ENCODE measurements at regions not wholly inside any gene's neighbourhood (a gene's known extent, or its start where the extent isn't known, plus 50 kb on each side); places are given as distances from the start of the nearest gene placed in this dataset.

DNA sequence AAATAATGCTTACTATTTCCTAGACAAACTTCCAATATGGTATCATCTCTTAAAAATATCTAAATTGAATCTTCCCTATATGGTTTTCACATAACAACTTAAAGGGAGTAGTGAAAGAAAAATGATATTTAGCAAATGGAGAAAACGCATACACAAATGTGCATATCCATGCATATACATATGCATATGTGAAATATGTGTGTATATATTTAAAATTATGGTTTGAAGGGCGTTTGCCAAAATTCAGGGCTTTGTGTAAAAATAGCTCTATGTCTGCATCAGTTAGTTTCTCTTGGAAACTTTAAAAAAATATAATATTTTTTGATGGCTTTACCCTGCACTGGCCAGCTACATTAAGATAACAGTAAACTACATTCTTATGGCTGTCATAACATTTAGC is 986.7 kb downstream of the BCL11A start:
- Mint-ChIP-seq H3K27me3 (no peaks in the 10 kb centered on the region), H3K4me3 (no peak overlapping the region), H3K36me3 (no peaks in the 10 kb centered on the region), H3K27ac (no peak overlapping the region), H3K4me1 (no peaks in the 10 kb centered on the region), H3K9me3 (no peaks in the 10 kb centered on the region)

DNA sequence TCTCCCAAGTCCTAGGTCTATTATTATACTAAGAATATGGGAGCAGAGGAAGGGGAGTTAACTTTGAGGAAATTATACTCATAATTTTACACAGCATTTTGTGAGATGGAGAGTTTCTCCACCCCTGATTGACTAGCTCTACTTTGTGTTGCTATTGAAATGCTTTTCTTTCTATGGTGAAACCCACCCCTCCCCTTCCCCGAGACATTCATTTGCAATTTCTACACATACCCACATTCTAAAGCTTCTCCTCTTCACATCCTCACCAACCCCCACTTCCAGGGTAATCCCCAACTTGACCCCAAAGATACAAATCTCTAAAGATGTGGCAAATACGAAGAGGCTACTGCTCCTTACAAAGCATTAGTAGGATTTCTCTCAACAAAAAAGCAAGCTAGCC is 992.2 kb downstream of the BCL11A start:
- H3K4me3 Mint-ChIP-seq: no peak overlapping the region
- no peak overlapping the region for H3K27ac Mint-ChIP-seq
- no peaks in the 10 kb centered on the region for H3K4me1 Mint-ChIP-seq
- peaks cover 3% of the 10 kb centered on the region for H3K9me3 Mint-ChIP-seq
- no peaks in the 10 kb centered on the region for H3K27me3 Mint-ChIP-seq
- no peaks in the 10 kb centered on the region for H3K36me3 Mint-ChIP-seq

DNA sequence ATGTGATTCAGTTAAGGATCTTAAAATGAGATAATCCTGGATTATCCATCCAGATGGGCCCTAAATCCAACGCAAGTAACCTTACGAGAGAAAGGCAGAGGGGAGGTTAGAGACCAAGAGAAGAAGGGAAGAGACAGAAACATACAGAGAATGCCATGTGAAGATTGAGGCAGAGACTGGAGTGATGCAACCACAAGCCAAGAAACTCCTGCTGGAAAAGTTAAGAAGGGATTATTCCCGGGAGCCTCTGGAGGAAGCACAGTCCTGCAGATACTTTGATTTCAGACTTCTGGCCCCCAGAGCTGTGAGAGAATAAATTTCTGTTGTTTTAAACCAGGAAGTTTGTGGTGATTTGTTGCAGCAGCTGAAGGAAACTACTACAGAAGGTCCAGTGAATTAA is 992.7 kb downstream of the BCL11A start:
- Mint-ChIP-seq H3K27ac (no peak overlapping the region), H3K9me3 (peaks cover 3% of the 10 kb centered on the region)

DNA sequence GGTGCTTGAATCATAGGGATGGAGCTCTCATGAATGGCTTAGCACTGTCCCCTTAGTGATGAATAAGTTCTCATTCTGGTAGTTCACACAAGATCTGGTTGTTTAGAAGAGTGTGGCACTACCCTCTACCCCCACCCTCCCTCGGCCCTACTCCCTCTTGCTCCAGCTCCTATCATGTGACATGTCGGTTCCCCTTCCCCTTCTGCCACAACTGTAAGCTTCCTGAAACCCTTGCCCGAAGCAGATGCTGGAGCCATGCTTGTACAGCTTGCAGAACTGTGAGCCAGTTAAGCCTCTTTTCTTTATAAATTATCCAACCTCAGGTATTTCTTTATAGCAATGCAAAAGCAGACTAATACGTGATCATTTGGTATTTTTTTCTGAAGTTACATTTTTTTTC is 1012.6 kb downstream of the BCL11A start:
- Mint-ChIP-seq H3K4me1 (no peaks in the 10 kb centered on the region), H3K9me3 (no peaks in the 10 kb centered on the region), H3K27me3 (no peaks in the 10 kb centered on the region), H3K27ac (no peak overlapping the region), H3K4me3 (no peak overlapping the region), H3K36me3 (no peaks in the 10 kb centered on the region)

More for the DNA sequence above, 992.7 kb downstream of the BCL11A start:
- Mint-ChIP-seq H3K4me3 (no peak overlapping the region), H3K27me3 (no peaks in the 10 kb centered on the region), H3K36me3 (no peaks in the 10 kb centered on the region), H3K4me1 (no peaks in the 10 kb centered on the region)

DNA sequence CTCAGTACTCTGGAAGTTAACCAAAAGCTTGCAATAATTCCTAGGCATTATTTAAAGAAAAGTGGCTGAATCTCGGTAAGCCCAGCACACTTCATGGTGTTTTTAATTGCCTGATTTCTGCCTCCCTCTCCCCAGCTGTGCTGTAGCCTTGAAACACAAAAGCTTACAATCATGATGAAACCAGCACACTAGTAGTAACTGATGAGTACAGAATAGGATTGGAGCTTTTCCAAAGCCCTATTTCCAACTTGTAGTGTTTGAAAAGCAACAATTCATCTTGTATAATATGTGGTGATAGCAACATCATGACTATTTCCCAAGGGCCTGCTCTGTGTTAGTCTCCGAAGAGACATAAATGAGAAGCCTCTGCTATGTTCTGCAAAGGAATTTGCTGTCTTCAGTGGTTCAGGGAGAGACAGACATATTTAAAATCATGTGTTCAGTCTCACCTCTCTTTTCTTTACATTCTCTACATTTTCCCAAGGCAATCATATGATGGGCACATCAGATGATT is 1015.0 kb downstream of the BCL11A start:
- H3K4me1 Mint-ChIP-seq: no peaks in the 10 kb centered on the region
- no peaks in the 10 kb centered on the region for H3K27me3 Mint-ChIP-seq
- H3K4me3 Mint-ChIP-seq: no peak overlapping the region
- H3K27ac Mint-ChIP-seq: no peak overlapping the region
- H3K9me3 Mint-ChIP-seq: no peaks in the 10 kb centered on the region
- H3K36me3 Mint-ChIP-seq: no peaks in the 10 kb centered on the region

DNA sequence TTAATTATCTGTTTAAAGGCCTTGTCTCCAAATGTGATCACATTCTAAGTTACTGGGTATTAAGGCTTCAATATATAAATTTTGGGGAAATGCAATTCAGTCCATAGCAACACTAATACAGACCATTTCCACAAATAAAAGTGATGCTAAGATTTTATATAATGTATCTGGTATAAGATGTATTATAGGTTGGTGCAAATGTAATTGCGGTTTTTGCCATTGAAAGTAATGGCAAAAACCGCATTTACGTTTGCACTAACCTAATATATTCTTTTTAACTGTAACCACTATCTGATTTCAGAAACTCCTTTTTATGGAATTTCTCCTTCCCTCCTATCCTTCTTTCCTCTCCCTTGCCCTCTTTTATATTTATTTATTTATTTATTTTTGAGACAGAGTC is 1020.6 kb downstream of the BCL11A start:
- Mint-ChIP-seq H3K27ac (no peak overlapping the region), H3K9me3 (peaks cover 4% of the 10 kb centered on the region), H3K4me3 (no peak overlapping the region), H3K27me3 (no peaks in the 10 kb centered on the region), H3K4me1 (no peaks in the 10 kb centered on the region), H3K36me3 (no peaks in the 10 kb centered on the region)

DNA sequence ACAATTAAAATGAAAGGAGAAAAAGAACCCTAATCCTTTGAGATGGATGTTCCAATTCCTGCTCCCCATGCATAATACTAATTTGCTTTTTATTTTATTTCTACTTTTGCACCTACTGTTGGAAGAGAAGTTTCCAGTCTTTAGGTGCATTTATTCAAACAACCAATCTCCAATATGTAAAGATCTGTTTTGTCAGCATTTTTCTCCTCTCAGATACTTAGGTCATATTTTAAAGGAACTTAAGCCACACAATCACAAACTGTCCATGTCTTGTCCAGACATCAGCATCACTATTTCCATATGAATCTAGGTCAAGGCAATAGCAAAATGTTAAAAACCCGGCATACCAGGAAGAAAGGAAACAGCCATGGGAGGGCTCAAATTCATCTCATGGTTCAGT is 1023.2 kb downstream of the BCL11A start:
- H3K27me3 Mint-ChIP-seq: no peaks in the 10 kb centered on the region
- no peak overlapping the region for H3K27ac Mint-ChIP-seq
- H3K9me3 Mint-ChIP-seq: peaks cover 14% of the 10 kb centered on the region
- no peak overlapping the region for H3K4me3 Mint-ChIP-seq
- no peaks in the 10 kb centered on the region for H3K4me1 Mint-ChIP-seq
- no peaks in the 10 kb centered on the region for H3K36me3 Mint-ChIP-seq

DNA sequence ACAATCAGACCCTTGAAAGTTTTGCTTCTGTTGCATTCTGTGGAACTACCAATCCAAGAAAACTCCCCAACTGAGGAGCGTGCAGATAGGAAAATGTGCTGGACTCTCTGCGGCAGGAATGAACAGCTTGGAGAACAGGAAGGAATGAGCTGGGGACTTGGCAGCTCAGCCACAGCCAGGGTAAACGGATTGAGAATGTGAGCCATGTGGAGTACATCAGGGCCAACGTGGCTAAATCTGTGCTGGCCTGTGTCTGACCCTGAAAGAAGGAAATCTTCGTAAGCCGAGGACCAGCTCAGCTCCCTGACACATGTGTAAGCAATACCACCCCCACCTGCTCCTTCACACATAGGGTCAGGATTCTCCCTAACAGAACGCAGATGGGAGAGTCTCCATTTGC is 1023.7 kb downstream of the BCL11A start:
- Mint-ChIP-seq H3K4me1 (no peaks in the 10 kb centered on the region), H3K27ac (no peak overlapping the region), H3K9me3 (peaks cover 14% of the 10 kb centered on the region), H3K36me3 (no peaks in the 10 kb centered on the region), H3K4me3 (no peak overlapping the region), H3K27me3 (no peaks in the 10 kb centered on the region)

DNA sequence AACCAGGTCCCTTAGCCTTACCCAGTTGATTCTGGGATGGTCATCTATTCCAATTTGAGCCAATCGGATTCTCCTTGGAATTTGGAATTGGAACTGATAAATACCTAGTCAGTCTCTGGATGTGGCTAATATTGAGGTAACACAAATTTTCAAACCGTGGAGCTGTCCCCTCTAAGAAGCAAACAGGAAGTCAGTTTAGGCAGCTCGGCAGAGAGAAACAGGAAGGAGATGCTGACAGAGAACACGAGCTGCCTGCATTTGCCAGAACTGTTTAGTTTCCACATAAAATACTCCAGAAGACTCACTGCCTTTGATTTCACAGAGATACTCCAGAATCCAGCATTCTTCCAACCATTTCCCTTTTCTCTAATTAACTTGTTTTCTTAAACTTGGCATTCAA is 1024.9 kb downstream of the BCL11A start:
- Mint-ChIP-seq H3K9me3 (peaks cover 14% of the 10 kb centered on the region), H3K27ac (no peak overlapping the region), H3K36me3 (no peaks in the 10 kb centered on the region), H3K4me3 (no peak overlapping the region), H3K4me1 (no peaks in the 10 kb centered on the region), H3K27me3 (no peaks in the 10 kb centered on the region)

DNA sequence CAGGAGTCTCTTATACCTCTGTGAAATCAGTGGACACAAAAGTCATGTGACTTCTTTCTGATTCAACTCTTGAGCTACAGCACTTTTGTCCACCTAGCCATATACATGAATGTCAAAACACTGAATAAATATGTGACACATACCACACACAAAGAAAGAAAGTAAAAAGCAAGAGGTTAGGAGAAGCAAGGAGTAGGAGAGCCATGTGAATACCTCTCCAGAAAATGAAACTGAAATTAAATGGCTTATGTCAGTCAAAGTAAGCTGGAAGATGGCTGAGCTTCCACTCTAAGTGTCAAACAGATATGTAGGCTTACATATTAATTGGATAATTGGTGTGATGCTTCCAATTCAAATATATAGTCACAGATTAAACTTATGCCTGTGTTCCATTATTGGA is 1050.5 kb downstream of the BCL11A start:
- peaks cover 2% of the 10 kb centered on the region for H3K27me3 Mint-ChIP-seq
- no peak overlapping the region for H3K27ac Mint-ChIP-seq
- H3K4me1 Mint-ChIP-seq: no peaks in the 10 kb centered on the region
- no peak overlapping the region for H3K4me3 Mint-ChIP-seq
- H3K36me3 Mint-ChIP-seq: peaks cover 2% of the 10 kb centered on the region
- H3K9me3 Mint-ChIP-seq: peaks cover 2% of the 10 kb centered on the region

DNA sequence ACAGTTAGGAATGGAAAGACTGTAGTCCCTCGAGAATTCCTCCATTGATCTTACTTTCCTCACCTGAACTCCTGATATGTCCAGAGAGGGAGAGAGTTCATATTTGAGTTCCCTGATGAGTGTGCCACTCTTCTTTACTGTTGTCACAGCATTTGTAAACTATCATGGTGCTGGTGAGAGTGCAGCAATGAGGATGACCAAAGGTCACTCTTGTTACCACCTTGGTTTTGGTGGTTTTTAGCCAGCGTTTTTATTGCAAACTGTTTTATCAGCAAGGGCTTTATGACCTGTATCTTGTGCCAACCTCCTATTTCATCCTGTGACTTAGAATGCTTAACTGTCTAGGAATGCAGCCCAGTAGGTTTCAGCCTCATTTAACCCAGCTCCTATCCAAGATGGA is 1062.5 kb downstream of the BCL11A start:
- Mint-ChIP-seq H3K36me3 (no peaks in the 10 kb centered on the region), H3K9me3 (peaks cover 13% of the 10 kb centered on the region), H3K4me1 (no peaks in the 10 kb centered on the region), H3K27ac (no peak overlapping the region), H3K4me3 (no peak overlapping the region), H3K27me3 (no peaks in the 10 kb centered on the region)

DNA sequence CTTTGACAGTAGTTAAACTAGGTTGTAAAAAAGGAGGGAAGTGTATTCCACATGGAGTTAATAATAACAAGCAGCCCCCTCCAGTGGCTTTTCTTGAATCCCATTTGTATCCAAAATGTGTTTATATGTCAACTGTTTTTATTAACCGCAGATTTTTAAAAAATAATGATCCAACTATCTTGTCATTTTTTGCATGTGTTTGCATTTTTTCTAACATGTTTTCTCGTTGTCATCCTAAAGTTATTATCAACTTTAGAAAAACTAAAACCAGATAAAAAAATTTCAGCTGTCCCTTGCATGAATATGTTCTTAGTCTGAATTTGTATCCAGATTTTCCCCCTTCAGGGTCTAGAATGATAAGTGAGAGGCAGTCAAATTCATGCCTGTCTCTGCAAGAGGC is 1063.3 kb downstream of the BCL11A start:
- H3K27ac Mint-ChIP-seq: no peak overlapping the region
- no peak overlapping the region for H3K4me3 Mint-ChIP-seq
- H3K9me3 Mint-ChIP-seq: peaks cover 5% of the 10 kb centered on the region
- H3K4me1 Mint-ChIP-seq: no peaks in the 10 kb centered on the region
- H3K36me3 Mint-ChIP-seq: no peaks in the 10 kb centered on the region
- no peaks in the 10 kb centered on the region for H3K27me3 Mint-ChIP-seq

DNA sequence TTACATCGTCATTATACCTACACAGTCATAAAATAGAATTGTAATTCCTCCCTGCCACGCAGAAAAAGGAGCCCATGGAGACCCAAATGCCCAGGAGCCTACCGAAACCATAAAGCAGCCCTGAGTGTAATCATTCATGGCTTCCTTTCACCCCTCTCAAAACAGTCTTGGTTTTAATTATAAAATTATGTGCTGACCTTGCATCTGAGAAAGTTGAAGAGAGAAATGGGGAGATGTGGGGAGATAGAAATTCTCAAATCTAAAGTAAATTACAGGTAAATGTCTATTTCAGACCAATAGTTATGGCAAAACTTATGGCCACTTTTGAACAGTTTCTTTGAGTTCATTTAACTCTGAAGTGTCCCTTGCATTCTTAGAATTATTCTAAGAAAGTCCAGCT is 1068.8 kb downstream of the BCL11A start:
- Mint-ChIP-seq H3K9me3 (no peaks in the 10 kb centered on the region), H3K4me3 (no peak overlapping the region), H3K27ac (no peak overlapping the region), H3K27me3 (no peaks in the 10 kb centered on the region), H3K36me3 (no peaks in the 10 kb centered on the region), H3K4me1 (no peaks in the 10 kb centered on the region)

DNA sequence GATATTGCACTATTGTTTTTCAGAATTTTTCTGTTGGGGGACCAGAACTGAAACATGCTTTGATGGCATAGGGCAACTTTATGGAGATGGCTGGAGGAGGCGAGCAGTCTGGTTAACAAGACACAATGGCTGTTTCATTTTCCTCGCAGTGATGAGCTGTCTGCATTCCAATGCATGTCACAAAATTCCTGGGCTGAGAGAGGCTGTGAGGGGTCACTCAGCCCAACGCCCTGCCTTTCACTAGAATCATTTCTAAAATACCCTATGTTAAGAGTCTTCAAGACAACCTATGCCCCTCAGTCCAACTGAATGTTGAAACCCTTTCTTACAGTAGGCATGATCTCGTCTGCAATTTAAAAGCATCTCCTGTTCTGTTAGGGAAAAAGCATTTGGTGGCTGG is 1090.0 kb downstream of the BCL11A start:
- Mint-ChIP-seq H3K27me3 (peaks cover 4% of the 10 kb centered on the region), H3K27ac (no peak overlapping the region), H3K36me3 (no peaks in the 10 kb centered on the region), H3K4me1 (no peaks in the 10 kb centered on the region), H3K4me3 (no peak overlapping the region), H3K9me3 (no peaks in the 10 kb centered on the region)

DNA sequence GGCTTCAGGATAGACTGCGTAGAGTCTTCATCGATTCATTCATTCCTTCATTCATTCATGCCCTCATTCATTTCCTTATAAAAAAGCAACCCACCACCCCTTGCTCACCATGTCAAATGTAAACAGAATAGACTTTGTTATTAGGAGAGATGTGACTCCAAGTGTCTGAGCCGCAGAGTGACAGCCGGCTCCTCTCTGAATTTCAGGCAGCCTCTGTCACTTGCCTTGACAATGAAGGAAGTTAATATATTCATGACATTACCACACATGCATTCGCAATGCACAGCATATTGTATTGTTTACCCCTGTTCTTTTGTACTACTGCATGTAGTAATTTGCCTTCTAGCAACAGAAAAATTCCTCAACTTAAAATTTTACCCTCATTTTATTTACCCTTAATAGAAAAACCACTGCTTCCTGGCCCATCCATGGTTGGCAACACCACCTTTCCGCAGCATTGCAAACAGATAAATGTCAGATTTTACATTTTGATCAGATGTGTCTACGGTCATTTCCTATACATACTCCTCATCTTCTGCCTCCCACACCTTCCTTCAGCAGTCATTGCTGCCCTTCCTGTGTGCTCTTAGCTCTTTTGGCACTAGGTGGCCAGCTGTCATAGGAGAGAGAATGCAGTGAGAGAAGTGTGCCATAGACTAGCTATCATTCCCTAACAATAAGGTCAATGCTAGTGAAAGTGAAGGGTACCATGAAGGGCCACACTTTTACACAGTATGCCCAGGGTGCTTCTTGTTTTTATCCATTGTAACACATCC is 1090.8 kb downstream of the BCL11A start:
- Mint-ChIP-seq H3K4me1 (no peaks in the 10 kb centered on the region), H3K9me3 (no peaks in the 10 kb centered on the region), H3K27me3 (peaks cover 4% of the 10 kb centered on the region), H3K4me3 (no peak overlapping the region), H3K36me3 (no peaks in the 10 kb centered on the region), H3K27ac (no peak overlapping the region)

DNA sequence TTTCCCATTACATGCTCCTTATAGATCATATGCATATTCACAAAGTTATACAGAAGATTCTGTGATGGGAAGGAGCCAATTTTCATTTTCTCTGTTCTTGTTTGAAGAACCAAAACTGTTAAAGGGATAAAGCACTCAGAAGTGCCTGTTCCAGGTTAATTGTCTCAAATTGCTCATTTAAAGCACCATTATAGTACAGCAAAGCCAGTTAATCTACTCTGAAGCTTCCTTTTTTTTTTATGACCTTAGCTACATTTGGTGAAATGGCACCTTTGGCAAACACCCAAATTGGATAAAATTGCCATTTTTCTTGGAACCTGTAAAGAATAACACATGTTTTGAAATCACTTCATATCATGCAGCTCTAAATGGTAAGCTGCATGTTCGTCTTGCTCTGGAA is 1092.3 kb downstream of the BCL11A start:
- H3K27ac Mint-ChIP-seq: no peak overlapping the region
- H3K27me3 Mint-ChIP-seq: peaks cover 4% of the 10 kb centered on the region
- no peaks in the 10 kb centered on the region for H3K9me3 Mint-ChIP-seq
- no peak overlapping the region for H3K4me3 Mint-ChIP-seq
- no peaks in the 10 kb centered on the region for H3K36me3 Mint-ChIP-seq
- no peaks in the 10 kb centered on the region for H3K4me1 Mint-ChIP-seq

DNA sequence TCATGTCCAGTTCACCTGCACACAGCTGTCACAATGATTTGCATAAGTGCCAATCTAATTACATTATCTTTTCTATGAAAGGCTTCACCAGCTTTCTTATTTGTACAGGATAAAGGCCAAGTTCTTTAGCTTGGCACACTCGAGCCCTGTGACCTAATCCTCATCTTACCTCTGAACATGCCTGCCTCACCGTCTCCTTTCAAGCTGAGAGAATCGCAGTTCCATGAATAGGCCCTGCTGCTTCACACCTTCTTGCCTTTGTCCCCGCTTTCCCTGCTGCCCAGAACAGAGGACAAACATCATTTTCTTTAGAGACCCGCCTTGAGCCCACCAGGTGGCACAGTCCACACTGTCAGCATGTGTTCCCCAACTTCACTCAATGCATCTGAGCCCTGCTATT is 1094.7 kb downstream of the BCL11A start:
- H3K4me3 Mint-ChIP-seq: no peak overlapping the region
- H3K9me3 Mint-ChIP-seq: no peaks in the 10 kb centered on the region
- no peaks in the 10 kb centered on the region for H3K36me3 Mint-ChIP-seq
- no peaks in the 10 kb centered on the region for H3K4me1 Mint-ChIP-seq
- H3K27ac Mint-ChIP-seq: no peak overlapping the region
- peaks cover 1% of the 10 kb centered on the region for H3K27me3 Mint-ChIP-seq
